T-helper 1 cell (primary cell): ENCODE measurements at regions not wholly inside any gene's neighbourhood (a gene's known extent, or its start where the extent isn't known, plus 50 kb on each side); places are given as distances from the start of the nearest gene placed in this dataset.
"Not testable (repeated sequence)": the region's sequence is repeated elsewhere in the genome, so short reads cannot be mapped to it uniquely, and the experiment has no call there.

Experiments used
- DNase-seq, 5 donors: peaks; one replicate each; pipeline ENCODE4 v3.0.0-alpha.2; 2012 to 2020

- no peak for DNase-seq
Observed at GRCh38 chr13:34722922-34723321, 219.1 kb upstream of the NBEA start.

- DNase-seq: no peak
Observed at GRCh38 chr13:34730961-34731360, 211.1 kb upstream of the NBEA start.

- no peak for DNase-seq
Observed at GRCh38 chr13:34731486-34731885, 210.6 kb upstream of the NBEA start.

- DNase-seq: no peak
Observed at GRCh38 chr13:34733721-34734120, 208.3 kb upstream of the NBEA start.

- DNase-seq: no peak
Observed at GRCh38 chr13:34734932-34735331, 207.1 kb upstream of the NBEA start.

GRCh38 chr13:34738254-34738992 lies 203.6 kb upstream of the NBEA start:
- no peak for DNase-seq

- DNase-seq: not testable (repeated sequence)
Observed at GRCh38 chr13:34747056-34747455, 195.0 kb upstream of the NBEA start.

GRCh38 chr13:34747507-34747906 lies 194.6 kb upstream of the NBEA start:
- DNase-seq: no peak

- DNase-seq: no peak
Observed at GRCh38 chr13:34748073-34748472, 194.0 kb upstream of the NBEA start.

GRCh38 chr13:34748596-34748995 lies 193.5 kb upstream of the NBEA start:
- no peak for DNase-seq

- DNase-seq: no peak
Observed at GRCh38 chr13:34749046-34749445, 193.0 kb upstream of the NBEA start.

GRCh38 chr13:34750078-34750931 lies 191.8 kb upstream of the NBEA start:
- DNase-seq: no peak

GRCh38 chr13:34751044-34751443 lies 191.0 kb upstream of the NBEA start:
- no peak for DNase-seq

- no peak for DNase-seq
Observed at GRCh38 chr13:34751492-34751891, 190.6 kb upstream of the NBEA start.

GRCh38 chr13:34752283-34752960 lies 189.6 kb upstream of the NBEA start:
- no peak for DNase-seq

GRCh38 chr13:34756136-34756535 lies 185.9 kb upstream of the NBEA start:
- no peak for DNase-seq

- DNase-seq: no peak
Observed at GRCh38 chr13:34756572-34756971, 185.5 kb upstream of the NBEA start.

GRCh38 chr13:34757441-34757840 lies 184.6 kb upstream of the NBEA start:
- DNase-seq: no peak

GRCh38 chr13:34758628-34759027 lies 183.4 kb upstream of the NBEA start:
- no peak for DNase-seq

GRCh38 chr13:34762312-34762711 lies 179.8 kb upstream of the NBEA start:
- no peak for DNase-seq

GRCh38 chr13:34764246-34764645 lies 177.8 kb upstream of the NBEA start:
- no peak for DNase-seq

GRCh38 chr13:34765446-34766180 lies 176.5 kb upstream of the NBEA start:
- DNase-seq: no peak

GRCh38 chr13:34767778-34768177 lies 174.3 kb upstream of the NBEA start:
- DNase-seq: no peak
